Smooth muscle cell (in vitro differentiated cells): ENCODE measurements at regions not wholly inside any gene's neighbourhood (a gene's known extent, or its start where the extent isn't known, plus 50 kb on each side); places are given as distances from the start of the nearest gene placed in this dataset.

ENCODE experiments used
- DNase-seq: peaks from one replicate; lab custom pipeline; 2025; ENCODE audit not compliant: unreplicated experiment; lab: John Stamatoyannopoulos, UW
- H2AFZ ChIP-seq: fragments of 200-600 bp; sonication (generic); 2 replicates; pipeline ENCODE4 v1.6.0; 2016; ENCODE audit warnings: antibody characterized with exemption, low read depth, mild to moderate bottlenecking
- H3F3A ChIP-seq: fragments of 200-600 bp; sonication (generic); 2 replicates; pipeline ENCODE4 v1.6.0; 2017; ENCODE audit warnings: antibody characterized with exemption, low read depth
- H3K27ac ChIP-seq: fragments of 200-600 bp; sonication (generic); 2 replicates; pipeline ENCODE4 v1.5.1; 2016; ENCODE audit warnings: low read depth, mild to moderate bottlenecking
- H3K27me3 ChIP-seq: fragments of 200-600 bp; sonication (generic); 2 replicates; pipeline ENCODE4 v1.6.1; 2016; ENCODE audit warnings: low read depth, mild to moderate bottlenecking
- H3K36me3 ChIP-seq: fragments of 200-600 bp; sonication (generic); 2 replicates; pipeline ENCODE4 v1.5.1; 2016; ENCODE audit warnings: low read depth
- H3K4me1 ChIP-seq: fragments of 200-600 bp; sonication (generic); 2 replicates; pipeline ENCODE4 v1.5.1; 2016; ENCODE audit warnings: low read depth
- H3K4me2 ChIP-seq: fragments of 200-600 bp; sonication (generic); 2 replicates; pipeline ENCODE4 v1.6.0; 2016; ENCODE audit warnings: mild to moderate bottlenecking
- H3K4me3 ChIP-seq: fragments of 200-600 bp; sonication (generic); 2 replicates; pipeline ENCODE4 v1.5.1; 2016; ENCODE audit warnings: mild to moderate bottlenecking
- H3K79me2 ChIP-seq: fragments of 200-600 bp; sonication (generic); 2 replicates; pipeline ENCODE4 v1.6.0; 2016; ENCODE audit warnings: low read depth, mild to moderate bottlenecking
- H3K9ac ChIP-seq: fragments of 200-600 bp; sonication (generic); 2 replicates; pipeline ENCODE4 v1.6.0; 2016; ENCODE audit warnings: low read depth
- H3K9me3 ChIP-seq: fragments of 200-600 bp; sonication (generic); replicated peaks from 2 replicates; pipeline ENCODE4 v1.5.1; 2016; ENCODE audit warnings: low read depth
- H4K20me1 ChIP-seq: fragments of 200-600 bp; sonication (generic); 2 replicates; pipeline ENCODE4 v1.6.0; 2016; ENCODE audit warnings: low read depth
- WGBS: methylation state at CpG from one replicate; pipeline ENCODE4 v1.1.7; 2016; ENCODE audit warnings: low lambda C conversion rate; 5-methylcytosine and 5-hydroxymethylcytosine counted together
- TF ChIP-seq, protein P1 (sequence below): fragments of 200-600 bp; sonication (generic); IDR thresholded peaks from 2 replicates; pipeline ENCODE4 v1.5.1; 2017; ENCODE audit warnings: borderline replicate concordance, mild to moderate bottlenecking, antibody characterized with exemption; ENCODE audit not compliant: insufficient read depth, poor library complexity, severe bottlenecking

DNA sequence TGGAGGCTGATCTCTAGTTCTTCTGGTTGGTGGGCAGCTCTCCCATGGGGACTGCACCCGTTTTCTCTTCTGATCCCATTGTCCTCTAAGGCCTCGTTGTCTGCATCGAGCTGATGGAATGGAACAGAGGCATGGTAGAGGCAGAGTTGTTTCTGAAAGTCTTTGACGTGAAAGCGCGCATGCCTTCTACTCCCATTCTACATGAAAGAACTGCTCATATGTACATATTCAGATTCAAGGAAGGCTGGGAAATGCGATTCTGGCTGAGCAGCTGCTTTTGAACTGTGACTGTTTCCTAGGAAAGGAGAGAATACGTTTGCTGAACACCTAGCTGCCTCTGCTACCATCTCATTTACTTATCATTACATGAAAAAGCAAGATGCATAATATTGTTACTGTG is 815.2 kb downstream of the QKI start:
- no peak overlapping the region for H3K4me2 ChIP-seq
- no peaks in the 10 kb centered on the region for H3K27me3 ChIP-seq
- no peak overlapping the region for H3K4me3 ChIP-seq
- no peaks in the 10 kb centered on the region for H3K4me1 ChIP-seq
- no peaks in the 10 kb centered on the region for H3K9me3 ChIP-seq
- H3K27ac ChIP-seq = peak overlapping the region; percentile 76
- H3K9ac ChIP-seq = no peak overlapping the region
- H3F3A ChIP-seq = peaks cover 4% of the 10 kb centered on the region
- H2AFZ ChIP-seq = no peak overlapping the region
- WGBS = 92% methylated on average over 8 of the region's 8 CpGs
- H4K20me1 ChIP-seq = no peaks in the 10 kb centered on the region
- no peak for DNase-seq
- TF ChIP-seq, protein P1, sequence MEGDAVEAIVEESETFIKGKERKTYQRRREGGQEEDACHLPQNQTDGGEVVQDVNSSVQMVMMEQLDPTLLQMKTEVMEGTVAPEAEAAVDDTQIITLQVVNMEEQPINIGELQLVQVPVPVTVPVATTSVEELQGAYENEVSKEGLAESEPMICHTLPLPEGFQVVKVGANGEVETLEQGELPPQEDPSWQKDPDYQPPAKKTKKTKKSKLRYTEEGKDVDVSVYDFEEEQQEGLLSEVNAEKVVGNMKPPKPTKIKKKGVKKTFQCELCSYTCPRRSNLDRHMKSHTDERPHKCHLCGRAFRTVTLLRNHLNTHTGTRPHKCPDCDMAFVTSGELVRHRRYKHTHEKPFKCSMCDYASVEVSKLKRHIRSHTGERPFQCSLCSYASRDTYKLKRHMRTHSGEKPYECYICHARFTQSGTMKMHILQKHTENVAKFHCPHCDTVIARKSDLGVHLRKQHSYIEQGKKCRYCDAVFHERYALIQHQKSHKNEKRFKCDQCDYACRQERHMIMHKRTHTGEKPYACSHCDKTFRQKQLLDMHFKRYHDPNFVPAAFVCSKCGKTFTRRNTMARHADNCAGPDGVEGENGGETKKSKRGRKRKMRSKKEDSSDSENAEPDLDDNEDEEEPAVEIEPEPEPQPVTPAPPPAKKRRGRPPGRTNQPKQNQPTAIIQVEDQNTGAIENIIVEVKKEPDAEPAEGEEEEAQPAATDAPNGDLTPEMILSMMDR = no peak
- no peaks in the 10 kb centered on the region for H3K36me3 ChIP-seq
- H3K79me2 ChIP-seq = no peaks in the 10 kb centered on the region

DNA sequence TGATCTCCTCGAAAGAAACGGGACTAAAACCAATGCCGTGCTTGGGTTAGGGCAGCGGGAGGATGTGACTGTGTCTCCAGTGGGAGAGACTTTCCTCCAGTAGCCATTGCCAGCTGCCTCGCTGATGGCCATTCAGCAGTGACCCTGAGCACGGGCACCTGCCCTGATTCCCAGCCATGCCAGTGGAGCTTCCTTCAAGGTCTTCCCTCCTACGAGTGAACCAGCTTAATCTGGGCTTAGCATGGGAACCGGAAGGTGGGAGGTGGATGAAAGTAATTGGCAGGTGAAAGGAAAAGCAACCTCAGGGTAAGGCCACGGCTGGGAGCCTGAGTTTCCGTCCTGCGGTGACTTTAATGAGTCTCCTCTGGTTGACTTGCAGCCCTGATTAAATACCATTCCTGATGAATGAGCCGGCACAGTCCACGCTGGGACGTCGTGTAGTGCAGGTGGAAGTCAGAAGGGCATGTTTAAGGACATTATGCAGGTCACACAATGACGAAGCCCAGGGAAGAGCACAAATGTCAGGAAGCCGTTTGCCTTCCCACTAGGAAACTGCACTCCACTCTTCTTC is 813.5 kb downstream of the QKI start:
- Histone ChIP-seq H4K20me1 (no peaks in the 10 kb centered on the region), H3K9ac (no peak overlapping the region), H3K79me2 (no peaks in the 10 kb centered on the region), H3K4me1 (no peaks in the 10 kb centered on the region), H3K27me3 (no peaks in the 10 kb centered on the region), H3F3A (peaks cover 4% of the 10 kb centered on the region), H2AFZ (no peak overlapping the region), H3K4me2 (no peak overlapping the region), H3K27ac (peak overlapping the region; percentile 76), H3K9me3 (no peaks in the 10 kb centered on the region), H3K36me3 (no peaks in the 10 kb centered on the region), H3K4me3 (no peak overlapping the region)
- 79% methylated on average over 17 of the region's 17 CpGs for WGBS
- TF ChIP-seq, protein P1 = no peak
- no peak for DNase-seq

DNA sequence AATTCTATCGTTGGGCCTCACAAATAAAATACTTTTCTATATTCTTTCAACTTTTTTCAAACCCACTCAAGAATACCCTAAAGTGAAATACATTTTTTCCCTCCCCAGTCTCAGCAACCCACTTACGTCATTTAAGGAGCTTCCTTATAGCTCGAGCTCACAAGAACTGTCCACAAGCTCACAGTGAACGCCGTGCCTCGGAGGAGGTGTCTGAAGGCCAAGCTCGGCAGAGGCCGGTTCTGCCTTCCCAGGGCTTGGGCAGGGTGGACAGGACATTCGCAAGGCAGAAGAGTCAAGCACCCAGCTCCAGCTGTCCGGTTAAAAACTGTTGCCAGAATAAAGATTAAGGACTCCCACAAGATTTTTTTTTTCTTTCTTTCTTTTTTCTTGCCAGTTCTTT is 802.3 kb downstream of the QKI start:
- H3K79me2 ChIP-seq = no peaks in the 10 kb centered on the region
- TF ChIP-seq, protein P1 = no peak
- DNase-seq = no peak
- H3K27me3 ChIP-seq = no peaks in the 10 kb centered on the region
- no peaks in the 10 kb centered on the region for H3F3A ChIP-seq
- no peak overlapping the region for H3K4me3 ChIP-seq
- H3K27ac ChIP-seq = no peak overlapping the region
- no peaks in the 10 kb centered on the region for H3K4me1 ChIP-seq
- no peaks in the 10 kb centered on the region for H4K20me1 ChIP-seq
- no peak overlapping the region for H3K4me2 ChIP-seq
- H2AFZ ChIP-seq = no peak overlapping the region
- WGBS = 95% methylated on average over 10 of the region's 10 CpGs
- H3K9me3 ChIP-seq = no peaks in the 10 kb centered on the region
- no peaks in the 10 kb centered on the region for H3K36me3 ChIP-seq
- H3K9ac ChIP-seq = no peak overlapping the region

DNA sequence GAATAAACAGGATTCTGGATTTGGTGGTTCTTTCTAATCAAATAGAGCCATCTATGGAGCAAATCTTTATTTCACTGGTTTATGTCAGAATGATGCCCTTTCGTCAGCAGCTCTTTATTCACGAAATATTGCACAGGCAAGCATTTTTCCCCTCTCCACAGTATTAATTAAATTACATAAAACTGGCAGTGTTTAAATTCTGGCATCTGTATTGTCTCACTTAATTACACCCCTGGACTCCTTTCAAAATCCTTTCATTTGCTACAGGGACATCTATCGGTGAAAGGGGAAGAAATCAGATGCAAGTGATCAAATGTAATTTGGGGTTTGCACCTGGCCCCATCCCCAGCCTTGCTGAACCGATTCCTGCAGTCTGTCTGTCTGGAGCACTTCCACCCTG is 801.9 kb downstream of the QKI start:
- no peak overlapping the region for H3K4me2 ChIP-seq
- no peak overlapping the region for H2AFZ ChIP-seq
- no peak for DNase-seq
- no peak overlapping the region for H3K9ac ChIP-seq
- no peak overlapping the region for H3K27ac ChIP-seq
- H3F3A ChIP-seq = no peaks in the 10 kb centered on the region
- no peaks in the 10 kb centered on the region for H3K36me3 ChIP-seq
- TF ChIP-seq, protein P1 = no peak
- no peaks in the 10 kb centered on the region for H3K9me3 ChIP-seq
- H4K20me1 ChIP-seq = no peaks in the 10 kb centered on the region
- H3K4me1 ChIP-seq = no peaks in the 10 kb centered on the region
- H3K79me2 ChIP-seq = no peaks in the 10 kb centered on the region
- 85% methylated on average over 4 of the region's 4 CpGs for WGBS
- no peak overlapping the region for H3K4me3 ChIP-seq
- H3K27me3 ChIP-seq = no peaks in the 10 kb centered on the region
